ENCODE measurements at regions not wholly inside any gene's neighbourhood (a gene's known extent, or its start where the extent isn't known, plus 50 kb on each side); places are given as distances from the start of the nearest gene placed in this dataset.

- peaks cover 4% of the 10 kb centered on the region for H3K4me1 Mint-ChIP-seq (ENCODE audit: unreplicated experiment)
- TF ChIP-seq CTCF (IDR thresholded peaks at IDR 0.05) = no peak
Observed at GRCh38 chr9:106531491-106531890, 331.5 kb upstream of the ZNF462 start.

GRCh38 chr9:106532306-106533015, 330.5 kb upstream of the ZNF462 start:
- no peak overlapping the region for H3K27ac Mint-ChIP-seq (ENCODE audit: unreplicated experiment)
- no peak for DNase-seq (ENCODE audit: extremely low spot score, unreplicated experiment)
- no peaks in the 10 kb centered on the region for H3K27me3 Mint-ChIP-seq (ENCODE audit: unreplicated experiment)
- H3K4me1 Mint-ChIP-seq (ENCODE audit: unreplicated experiment) = peaks cover 4% of the 10 kb centered on the region
- TF ChIP-seq CTCF (IDR thresholded peaks at IDR 0.05) = no peak
- no peak overlapping the region for H3K4me3 Mint-ChIP-seq (ENCODE audit: unreplicated experiment)
- no peaks in the 10 kb centered on the region for H3K9me3 Mint-ChIP-seq (ENCODE audit: unreplicated experiment)
- no peaks in the 10 kb centered on the region for H3K36me3 Mint-ChIP-seq (ENCODE audit: unreplicated experiment)

More at GRCh38 chr9:106531491-106531890, 331.5 kb upstream of the ZNF462 start:
- Mint-ChIP-seq H3K27ac (ENCODE audit: unreplicated experiment) (no peak overlapping the region), H3K27me3 (ENCODE audit: unreplicated experiment) (no peaks in the 10 kb centered on the region), H3K9me3 (ENCODE audit: unreplicated experiment) (no peaks in the 10 kb centered on the region), H3K4me3 (ENCODE audit: unreplicated experiment) (no peak overlapping the region), H3K36me3 (ENCODE audit: unreplicated experiment) (no peaks in the 10 kb centered on the region)
- DNase-seq (ENCODE audit: extremely low spot score, unreplicated experiment) = no peak

- H3K27ac Mint-ChIP-seq (ENCODE audit: unreplicated experiment) = no peak overlapping the region
- H3K4me3 Mint-ChIP-seq (ENCODE audit: unreplicated experiment) = no peak overlapping the region
Observed at GRCh38 chr9:106534800-106535199, 328.2 kb upstream of the ZNF462 start.

GRCh38 chr9:106535439-106535838, 327.5 kb upstream of the ZNF462 start:
- no peak for DNase-seq (ENCODE audit: extremely low spot score, unreplicated experiment)
- Mint-ChIP-seq H3K27ac (ENCODE audit: unreplicated experiment) (no peak overlapping the region), H3K36me3 (ENCODE audit: unreplicated experiment) (no peaks in the 10 kb centered on the region), H3K4me1 (ENCODE audit: unreplicated experiment) (peaks cover 4% of the 10 kb centered on the region), H3K9me3 (ENCODE audit: unreplicated experiment) (no peaks in the 10 kb centered on the region), H3K27me3 (ENCODE audit: unreplicated experiment) (no peaks in the 10 kb centered on the region), H3K4me3 (ENCODE audit: unreplicated experiment) (no peak overlapping the region)
- no peak for TF ChIP-seq CTCF (IDR thresholded peaks at IDR 0.05)

More at GRCh38 chr9:106534800-106535199, 328.2 kb upstream of the ZNF462 start:
- Mint-ChIP-seq H3K27me3 (ENCODE audit: unreplicated experiment) (no peaks in the 10 kb centered on the region), H3K36me3 (ENCODE audit: unreplicated experiment) (no peaks in the 10 kb centered on the region), H3K4me1 (ENCODE audit: unreplicated experiment) (peaks cover 4% of the 10 kb centered on the region), H3K9me3 (ENCODE audit: unreplicated experiment) (no peaks in the 10 kb centered on the region)
- TF ChIP-seq CTCF (IDR thresholded peaks at IDR 0.05) = no peak
- DNase-seq (ENCODE audit: extremely low spot score, unreplicated experiment) = no peak

GRCh38 chr9:106557996-106558667, 304.8 kb upstream of the ZNF462 start:
- peaks cover 11% of the 10 kb centered on the region for H3K9me3 Mint-ChIP-seq (ENCODE audit: unreplicated experiment)
- H3K27ac Mint-ChIP-seq (ENCODE audit: unreplicated experiment) = no peak overlapping the region
- no peak for DNase-seq (ENCODE audit: extremely low spot score, unreplicated experiment)
- no peaks in the 10 kb centered on the region for H3K4me1 Mint-ChIP-seq (ENCODE audit: unreplicated experiment)
- H3K27me3 Mint-ChIP-seq (ENCODE audit: unreplicated experiment) = no peaks in the 10 kb centered on the region
- no peak overlapping the region for H3K4me3 Mint-ChIP-seq (ENCODE audit: unreplicated experiment)
- no peak for TF ChIP-seq CTCF (IDR thresholded peaks at IDR 0.05)
- peaks cover 4% of the 10 kb centered on the region for H3K36me3 Mint-ChIP-seq (ENCODE audit: unreplicated experiment)

Measured in osteocyte (in vitro differentiated cells).